NB4 (cell line): ENCODE measurements at regions not wholly inside any gene's neighbourhood (a gene's known extent, or its start where the extent isn't known, plus 50 kb on each side); places are given as distances from the start of the nearest gene placed in this dataset.

Source experiments
- DNase-seq: peaks from one replicate; pipeline ENCODE4 v3.0.0; 2010; ENCODE audit warnings: low read depth
- H3K4me3 ChIP-seq: one replicate; pipeline ENCODE4 v1.5.1; 2011; ENCODE audit warnings: mild to moderate bottlenecking, low read depth, low read length, moderate library complexity
- CTCF ChIP-seq: IDR thresholded peaks from one replicate; pipeline ENCODE4 v1.5.1; 2012; ENCODE audit warnings: low read depth, low read length
- MAX ChIP-seq: IDR thresholded peaks from 2 replicates; pipeline ENCODE4 v1.6.1; 2011; ENCODE audit warnings: low read depth, low read length
- MYC ChIP-seq: IDR thresholded peaks from 2 replicates; pipeline ENCODE4 v1.6.1; 2011; ENCODE audit warnings: low read depth, low read length
- POLR2A ChIP-seq: IDR thresholded peaks from 2 replicates; pipeline ENCODE4 v1.6.1; 2011; ENCODE audit warnings: mild to moderate bottlenecking; ENCODE audit not compliant: insufficient read length; ENCODE audit errors: extremely low read depth

- TF ChIP-seq MAX (no peak), POLR2A (no peak), CTCF (no peak), MYC (no peak)
- H3K4me3 ChIP-seq, result no peak overlapping the region
- no peak for DNase-seq
These were observed 531.9 kb downstream of the NUP35 start for GRCh38 chr2:183656121-183656520.

- TF ChIP-seq MAX (no peak), POLR2A (no peak), MYC (no peak), CTCF (no peak)
- no peak overlapping the region for H3K4me3 ChIP-seq
- DNase-seq, result no peak
These were observed 541.2 kb downstream of the NUP35 start for GRCh38 chr2:183665425-183665824.

- DNase-seq, result no peak
- no peak for TF ChIP-seq MYC
- no peak for TF ChIP-seq POLR2A
- no peak for TF ChIP-seq CTCF
- TF ChIP-seq MAX, result no peak
- no peak overlapping the region for H3K4me3 ChIP-seq
These were observed 541.8 kb downstream of the NUP35 start for GRCh38 chr2:183666031-183666430.

GRCh38 chr2:183671233-183671632 lies 547.0 kb downstream of the NUP35 start:
- no peak for DNase-seq
- no peak overlapping the region for H3K4me3 ChIP-seq
- TF ChIP-seq POLR2A, result no peak
- no peak for TF ChIP-seq CTCF

GRCh38 chr2:183678908-183679307 lies 554.7 kb downstream of the NUP35 start:
- TF ChIP-seq CTCF (no peak), POLR2A (no peak)
- no peak for DNase-seq
- H3K4me3 ChIP-seq, result no peak overlapping the region

GRCh38 chr2:183680573-183680972 lies 556.3 kb downstream of the NUP35 start:
- no peak overlapping the region for H3K4me3 ChIP-seq
- TF ChIP-seq CTCF (no peak), MAX (no peak), MYC (no peak), POLR2A (no peak)
- DNase-seq, result no peak
